NCI-H2171 (cell line): ENCODE measurements at regions not wholly inside any gene's neighbourhood (a gene's known extent, or its start where the extent isn't known, plus 50 kb on each side); places are given as distances from the start of the nearest gene placed in this dataset.
A peak's percentile ranks its signal among the peaks of the same experiment; 100 is the strongest.
"Not testable (repeated sequence)": the region's sequence is repeated elsewhere in the genome, so short reads cannot be mapped to it uniquely, and the experiment has no call there.

Experiments used
- DNase-seq: peaks from one replicate; lab custom pipeline; 2025; lab: John Stamatoyannopoulos, UW

GRCh38 chr4:107391630-107392028 lies 328.4 kb downstream of the PAPSS1 start:
- DNase-seq: no peak

GRCh38 chr4:107391009-107391629 lies 328.9 kb downstream of the PAPSS1 start:
- DNase-seq: no peak

GRCh38 chr4:107389965-107390364 lies 330.1 kb downstream of the PAPSS1 start:
- DNase-seq: no peak

GRCh38 chr4:107388736-107389274 lies 331.2 kb downstream of the PAPSS1 start:
- DNase-seq: no peak

GRCh38 chr4:107380836-107381438 lies 339.1 kb downstream of the PAPSS1 start:
- DNase-seq: peak; percentile 13

- DNase-seq: no peak
Observed at GRCh38 chr4:107380190-107380589, 339.8 kb downstream of the PAPSS1 start.

GRCh38 chr4:107379054-107379869 lies 340.8 kb downstream of the PAPSS1 start:
- no peak for DNase-seq

GRCh38 chr4:107376293-107376692 lies 340.2 kb upstream of the DKK2 start:
- DNase-seq: no peak

- no peak for DNase-seq
Observed at GRCh38 chr4:107366900-107367299, 330.8 kb upstream of the DKK2 start.

- no peak for DNase-seq
Observed at GRCh38 chr4:107366016-107366735, 330.1 kb upstream of the DKK2 start.

- no peak for DNase-seq
Observed at GRCh38 chr4:107363125-107363524, 327.0 kb upstream of the DKK2 start.

GRCh38 chr4:107359208-107359607 lies 323.1 kb upstream of the DKK2 start:
- DNase-seq: no peak

GRCh38 chr4:107354304-107354703 lies 318.2 kb upstream of the DKK2 start:
- not testable (repeated sequence) for DNase-seq

- no peak for DNase-seq
Observed at GRCh38 chr4:107351196-107351595, 315.1 kb upstream of the DKK2 start.

- DNase-seq: no peak
Observed at GRCh38 chr4:107349732-107350131, 313.6 kb upstream of the DKK2 start.

GRCh38 chr4:107349266-107349665 lies 313.2 kb upstream of the DKK2 start:
- no peak for DNase-seq

GRCh38 chr4:107348188-107349050 lies 312.3 kb upstream of the DKK2 start:
- no peak for DNase-seq

- no peak for DNase-seq
Observed at GRCh38 chr4:107333518-107333917, 297.4 kb upstream of the DKK2 start.

- DNase-seq: not testable (repeated sequence)
Observed at GRCh38 chr4:107332656-107333055, 296.5 kb upstream of the DKK2 start.

GRCh38 chr4:107330916-107331315 lies 294.8 kb upstream of the DKK2 start:
- no peak for DNase-seq

GRCh38 chr4:107319386-107319785 lies 283.3 kb upstream of the DKK2 start:
- no peak for DNase-seq
